GM12878 (cell line): ENCODE measurements at regions not wholly inside any gene's neighbourhood (a gene's known extent, or its start where the extent isn't known, plus 50 kb on each side); places are given as distances from the start of the nearest gene placed in this dataset.

Source experiments
- BHLHE40 ChIP-seq, 2 experiments: fragments of 450-650 bp in 1 of 2; IDR thresholded peaks; 2 replicates each; pipeline ENCODE4 v1.6.1; 2011 to 2017; ENCODE audit warnings: low read depth in 2 of 2, borderline replicate concordance in 1 of 2, improper control_type of control experiment in 1 of 2, low read length in 1 of 2, mild to moderate bottlenecking in 1 of 2
- IRF4 ChIP-seq: IDR thresholded peaks from 2 replicates; pipeline ENCODE4 v1.6.1; 2011; ENCODE audit warnings: low read depth, low read length
- POLR2AphosphoS5 ChIP-seq: IDR thresholded peaks from 2 replicates; pipeline ENCODE4 v1.6.1; 2011; ENCODE audit warnings: mild to moderate bottlenecking, low read length, inconsistent platforms
- RCOR1 ChIP-seq: conservative IDR thresholded peaks from 2 replicates; pipeline ENCODE4 v1.6.1; 2012; ENCODE audit warnings: low read depth, low read length, improper control_type of control experiment
- SIN3A ChIP-seq: IDR thresholded peaks from 2 replicates; pipeline ENCODE4 v1.6.1; 2012; ENCODE audit warnings: low read depth, low read length, improper control_type of control experiment
- TAF1 ChIP-seq: IDR thresholded peaks from 2 replicates; pipeline ENCODE4 v1.6.1; 2011; ENCODE audit warnings: mild to moderate bottlenecking, low read depth, low read length, borderline replicate concordance
- ZNF274 ChIP-seq: IDR thresholded peaks from one replicate; pipeline ENCODE4 v1.8.0; 2011; ENCODE audit not compliant: insufficient read length, insufficient read depth
- TF ChIP-seq, protein P1 (sequence below), 3 experiments: IDR thresholded peaks in 2 of 3; conservative IDR thresholded peaks in 1 of 3; 2 replicates each; pipeline ENCODE4 v1.5.1; 2011; ENCODE audit warnings: low read depth in 3 of 3, low read length in 3 of 3, mild to moderate bottlenecking in 3 of 3, control low read depth in 2 of 3, moderate library complexity in 2 of 3, inconsistent platforms in 1 of 3, mixed read lengths in 1 of 3; ENCODE audit not compliant: control insufficient read depth in 2 of 3, insufficient read depth in 1 of 3; ENCODE audit errors: extremely low read depth in 1 of 3

DNA sequence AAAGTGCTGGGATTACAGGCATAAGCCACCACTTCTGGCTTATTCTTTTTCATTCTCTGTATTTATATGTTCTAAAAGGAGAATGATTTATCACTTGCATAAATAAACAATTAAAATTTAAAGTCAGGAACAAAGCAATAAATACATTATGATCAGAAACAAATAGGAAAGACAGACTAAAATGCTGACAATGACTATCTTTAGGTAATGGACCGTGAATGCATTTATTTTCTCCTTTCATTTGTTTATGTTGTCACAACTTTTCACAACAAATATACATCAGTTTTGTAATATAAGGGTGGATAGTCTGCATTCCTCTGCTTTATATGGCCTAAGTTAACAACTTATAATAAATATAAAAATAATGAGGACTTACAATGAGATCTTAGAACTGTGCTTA lies 199.2 kb upstream of the EPHA4 start:
- TF ChIP-seq ZNF274 (no peak), RCOR1 (no peak), SIN3A (no peak), POLR2AphosphoS5 (no peak), TAF1 (no peak), BHLHE40 (IDR thresholded peaks at IDR 0.05; ENCODE audit: borderline replicate concordance in 1 of 2, low read depth in 2 of 2, low read length in 1 of 2) (no peak), IRF4 (no peak)
- TF ChIP-seq, protein P1, sequence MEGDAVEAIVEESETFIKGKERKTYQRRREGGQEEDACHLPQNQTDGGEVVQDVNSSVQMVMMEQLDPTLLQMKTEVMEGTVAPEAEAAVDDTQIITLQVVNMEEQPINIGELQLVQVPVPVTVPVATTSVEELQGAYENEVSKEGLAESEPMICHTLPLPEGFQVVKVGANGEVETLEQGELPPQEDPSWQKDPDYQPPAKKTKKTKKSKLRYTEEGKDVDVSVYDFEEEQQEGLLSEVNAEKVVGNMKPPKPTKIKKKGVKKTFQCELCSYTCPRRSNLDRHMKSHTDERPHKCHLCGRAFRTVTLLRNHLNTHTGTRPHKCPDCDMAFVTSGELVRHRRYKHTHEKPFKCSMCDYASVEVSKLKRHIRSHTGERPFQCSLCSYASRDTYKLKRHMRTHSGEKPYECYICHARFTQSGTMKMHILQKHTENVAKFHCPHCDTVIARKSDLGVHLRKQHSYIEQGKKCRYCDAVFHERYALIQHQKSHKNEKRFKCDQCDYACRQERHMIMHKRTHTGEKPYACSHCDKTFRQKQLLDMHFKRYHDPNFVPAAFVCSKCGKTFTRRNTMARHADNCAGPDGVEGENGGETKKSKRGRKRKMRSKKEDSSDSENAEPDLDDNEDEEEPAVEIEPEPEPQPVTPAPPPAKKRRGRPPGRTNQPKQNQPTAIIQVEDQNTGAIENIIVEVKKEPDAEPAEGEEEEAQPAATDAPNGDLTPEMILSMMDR (IDR thresholded peaks at IDR 0.05 in 2 of 3, conservative IDR thresholded peaks at IDR 0.05 in 1 of 3; ENCODE audit: control insufficient read depth in 2 of 3, extremely low read depth in 1 of 3, insufficient read depth in 1 of 3, low read depth in 3 of 3, low read length in 3 of 3): no peak
